HG03060 (cell line): ENCODE measurements at regions not wholly inside any gene's neighbourhood (a gene's known extent, or its start where the extent isn't known, plus 50 kb on each side); places are given as distances from the start of the nearest gene placed in this dataset.

Experiments
- ATAC-seq: cut with Tn5 transposase; IDR thresholded peaks from one replicate; pipeline ENCODE4 v1.9.1; 2021; ENCODE audit warnings: low read depth, moderate number of reproducible peaks; ENCODE audit not compliant: unreplicated experiment

DNA sequence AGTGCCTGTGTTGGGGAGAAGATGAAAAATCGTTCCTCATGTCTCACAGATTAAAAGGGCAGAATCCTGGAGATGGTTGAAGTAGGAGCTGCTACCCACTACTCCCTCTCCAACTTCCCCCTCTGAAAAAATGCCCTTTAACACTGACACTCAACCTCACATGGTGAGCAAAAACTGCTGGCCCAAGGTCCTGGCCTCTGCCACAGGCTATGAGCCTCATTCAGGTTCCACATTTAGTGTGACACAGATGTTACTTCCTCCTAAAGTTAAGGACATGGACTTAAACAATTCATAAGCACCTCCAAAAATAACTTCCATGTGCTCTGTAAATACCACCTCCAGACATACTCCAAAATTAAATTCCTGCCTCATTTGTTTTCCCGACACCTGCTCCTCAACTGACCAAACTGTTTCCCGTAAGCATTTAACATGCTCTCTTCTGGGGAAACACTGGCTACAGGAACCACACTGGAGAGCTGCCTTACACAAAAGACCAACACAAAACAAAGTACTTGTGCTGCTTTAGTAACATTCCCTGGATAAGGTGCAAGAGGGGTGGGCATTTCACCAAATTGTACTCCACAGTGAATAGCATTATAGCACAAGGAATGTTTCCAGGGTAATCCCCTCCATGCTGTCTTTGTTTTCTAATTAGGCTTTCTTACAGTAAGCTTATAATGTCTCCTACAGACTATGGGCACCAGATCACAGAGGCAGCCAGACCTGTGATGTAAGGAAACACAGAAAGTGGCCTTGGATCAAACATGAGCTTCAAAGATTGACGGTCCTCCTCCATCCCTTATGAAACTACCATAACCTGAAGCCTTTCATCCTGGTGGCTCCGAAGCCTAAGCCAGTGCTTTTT, 57.0 kb downstream of the PHLDA1 start:
- no peak for ATAC-seq

DNA sequence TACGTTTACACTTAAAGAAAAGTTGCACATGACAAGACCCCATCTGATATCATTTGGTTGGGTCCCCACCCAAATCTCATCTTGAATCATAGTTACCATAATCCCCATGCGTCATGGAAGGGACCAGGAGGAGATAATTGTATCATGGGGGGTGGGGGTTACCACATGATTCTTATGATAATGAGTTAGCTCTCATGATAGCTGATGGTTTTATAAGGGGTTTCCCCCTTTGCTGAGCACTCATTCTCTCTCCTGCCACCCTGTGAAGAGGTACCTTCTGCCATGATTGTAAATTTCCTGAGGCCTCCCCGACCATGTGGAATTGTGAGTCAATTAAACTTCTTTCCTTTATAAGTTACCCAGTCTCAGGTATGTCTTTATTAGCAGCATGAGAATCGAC, 60.3 kb downstream of the PHLDA1 start:
- ATAC-seq, result no peak

- no peak for ATAC-seq
These were observed 61.3 kb downstream of the PHLDA1 start for GRCh38 chr12:75970310-75970709.

GRCh38 chr12:75969768-75970167, 61.8 kb downstream of the PHLDA1 start:
- ATAC-seq, result no peak

DNA sequence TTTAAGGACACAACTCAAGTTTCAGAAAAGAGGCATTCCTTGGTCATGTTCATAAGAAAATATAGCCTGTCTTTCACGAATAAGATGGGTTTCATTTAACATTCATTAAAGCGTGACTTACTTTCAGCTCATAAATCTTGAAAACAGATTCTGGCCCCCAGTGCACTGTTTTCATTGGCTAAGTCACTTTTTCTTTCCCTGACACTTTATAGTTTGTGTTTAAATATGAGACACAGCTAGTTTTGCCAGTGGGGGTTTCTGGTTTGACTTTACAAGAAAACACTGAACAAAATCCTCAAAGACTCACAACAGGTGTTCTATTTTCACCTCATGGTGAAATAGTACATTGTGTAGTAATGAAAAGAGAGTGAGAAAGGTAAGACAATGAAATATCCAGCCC, 65.9 kb downstream of the PHLDA1 start:
- no peak for ATAC-seq

DNA sequence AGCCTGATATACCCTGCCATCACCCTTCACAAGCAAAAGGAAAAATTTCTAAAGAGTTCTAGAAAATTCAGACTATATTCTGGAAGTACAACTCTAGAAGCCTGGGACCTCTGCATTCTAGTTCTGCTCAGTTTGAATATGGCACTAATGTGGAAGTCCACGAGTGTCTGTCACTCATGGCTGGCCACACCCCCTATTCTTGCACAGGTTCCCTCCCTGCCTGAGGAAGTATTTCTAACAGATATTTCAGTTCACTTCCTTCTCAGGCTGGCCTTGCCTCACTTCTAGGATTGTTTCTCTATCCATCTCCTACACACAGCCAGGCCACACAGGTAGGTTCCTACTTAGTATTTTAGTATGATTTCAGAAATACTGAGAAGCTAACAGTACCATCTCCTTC, 67.4 kb downstream of the PHLDA1 start:
- ATAC-seq, result no peak

DNA sequence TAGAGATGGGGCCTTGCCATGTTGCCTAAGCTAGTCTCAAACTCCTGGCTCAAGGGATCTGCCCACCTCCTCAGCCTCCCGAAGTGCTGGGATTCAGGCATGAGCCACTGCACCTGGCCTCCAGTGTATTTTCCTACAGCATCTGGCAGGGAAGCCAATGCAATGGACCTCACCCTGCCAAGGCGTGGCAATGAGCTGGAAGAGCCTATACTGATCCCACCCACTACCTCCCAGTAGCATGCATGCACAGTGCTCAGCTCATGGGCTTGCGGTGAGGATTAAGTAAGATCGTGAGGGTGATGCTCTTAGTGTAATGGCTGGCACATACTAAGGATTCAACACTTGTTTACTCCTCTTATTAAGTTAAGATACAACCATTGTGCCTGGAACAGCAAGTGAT, 69.7 kb downstream of the PHLDA1 start:
- no peak for ATAC-seq

DNA sequence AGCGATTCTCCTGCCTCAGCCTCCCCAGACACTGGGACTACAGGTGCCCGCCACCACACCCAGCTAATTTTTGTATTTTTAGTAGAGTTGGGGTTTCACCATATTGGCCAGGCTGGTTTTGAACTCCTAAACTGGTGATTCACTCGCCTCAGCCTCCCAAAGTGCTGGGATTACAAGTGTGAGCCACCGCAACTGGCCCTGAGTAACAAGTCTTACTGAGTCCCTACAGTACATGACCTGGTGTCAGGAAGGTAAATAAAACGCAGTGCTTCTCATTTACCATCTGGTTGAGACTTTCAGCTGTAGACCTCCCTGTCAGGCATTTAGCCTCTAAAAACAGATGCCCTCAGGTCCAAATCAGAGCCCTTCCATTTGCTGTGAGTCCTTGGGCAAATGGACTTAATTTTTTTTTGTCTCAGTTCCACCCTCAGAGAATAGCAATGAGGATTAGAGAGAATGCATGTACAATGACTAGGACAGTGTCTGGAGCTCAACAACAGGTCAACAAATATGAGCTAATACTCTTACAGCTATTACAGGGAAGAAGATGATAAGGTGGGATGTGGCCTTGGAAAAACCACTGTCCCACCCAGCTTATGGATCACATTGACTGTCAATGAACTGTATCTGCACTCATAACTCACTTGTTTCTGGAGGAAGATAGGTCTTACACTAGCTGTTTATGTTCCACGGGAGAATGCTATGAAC, 70.5 kb downstream of the PHLDA1 start:
- no peak for ATAC-seq

DNA sequence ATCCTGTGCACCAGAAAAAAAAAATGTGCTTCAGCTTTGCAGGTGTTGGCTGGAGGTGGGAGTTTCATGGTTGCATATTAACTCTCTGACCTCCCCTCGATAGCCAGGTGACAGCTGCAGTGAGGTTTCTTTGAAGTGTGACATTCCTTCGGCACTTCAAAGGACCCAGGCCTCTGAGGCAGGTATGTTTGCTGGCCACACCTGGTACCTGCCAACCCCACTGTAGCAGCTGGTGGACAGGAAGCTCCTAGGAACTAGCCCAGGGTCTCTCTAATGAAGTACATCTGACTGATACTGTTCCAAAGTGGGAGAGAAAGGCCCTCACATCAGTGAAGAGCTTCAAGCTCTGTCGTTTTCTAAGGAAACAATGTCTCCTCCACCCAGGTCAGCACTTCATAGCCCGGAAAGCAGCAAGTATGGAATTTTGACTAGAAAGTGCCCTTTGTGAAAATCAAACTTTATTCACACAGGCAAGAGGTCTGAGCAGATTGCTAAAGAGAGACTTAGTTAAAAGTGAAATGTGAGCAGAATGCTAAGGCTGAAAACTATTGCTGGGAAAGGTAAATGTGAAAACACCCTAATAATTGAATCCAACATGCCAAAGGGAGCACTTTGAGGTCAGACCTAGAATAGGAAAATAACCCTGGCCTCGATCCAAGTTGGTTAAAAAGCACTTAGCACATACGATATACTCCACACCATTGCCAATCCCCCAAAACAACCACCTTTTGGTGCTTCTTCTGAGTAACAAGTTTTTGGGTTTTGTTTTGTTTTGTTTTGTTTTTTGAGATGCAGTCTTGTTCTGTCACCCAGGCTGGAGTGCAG, 71.3 kb downstream of the PHLDA1 start:
- ATAC-seq, result no peak

GRCh38 chr12:75959506-75959905, 72.1 kb downstream of the PHLDA1 start:
- no peak for ATAC-seq

DNA sequence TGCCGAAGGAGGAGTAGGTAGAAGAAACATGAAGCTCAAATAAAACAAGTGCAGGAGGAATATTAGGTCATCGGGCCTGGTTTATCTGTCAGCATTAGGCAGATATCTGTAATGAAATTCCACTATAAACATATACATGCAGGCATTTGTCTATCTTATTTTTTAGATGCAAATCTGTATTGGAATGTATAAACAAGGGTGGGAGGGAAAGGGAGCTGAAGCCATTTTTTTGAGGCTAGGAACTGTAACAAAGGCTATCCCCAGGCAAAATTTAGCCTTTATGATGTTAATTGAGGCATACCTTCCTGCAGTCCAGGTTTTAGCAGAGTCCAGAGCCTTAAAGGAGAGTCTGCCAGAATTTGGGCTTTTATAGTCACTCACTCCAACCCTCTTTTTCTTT, 72.5 kb downstream of the PHLDA1 start:
- ATAC-seq, result no peak

- ATAC-seq, result no peak
These were observed 76.3 kb downstream of the PHLDA1 start for GRCh38 chr12:75955251-75955650.

- no peak for ATAC-seq
These were observed 76.8 kb downstream of the PHLDA1 start for GRCh38 chr12:75954749-75955148.

DNA sequence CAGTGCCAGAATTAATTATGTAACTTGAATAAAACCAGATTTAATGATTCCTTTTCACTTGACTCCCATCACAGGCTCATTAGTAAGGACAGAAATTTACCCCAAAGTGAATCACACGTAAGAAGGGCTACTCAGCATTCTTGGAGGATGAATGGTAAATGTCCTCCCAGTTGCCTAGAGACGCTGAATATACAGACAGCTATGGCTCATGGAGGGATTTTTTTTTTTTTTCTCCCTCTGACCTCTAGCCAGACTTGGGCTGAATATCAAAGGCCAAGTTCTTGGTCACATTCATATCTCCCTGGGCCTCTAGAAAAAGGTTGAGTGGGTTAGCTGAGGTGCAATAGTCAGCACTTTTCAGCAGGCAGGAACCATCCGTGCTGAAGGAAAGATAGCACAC, 77.5 kb downstream of the PHLDA1 start:
- ATAC-seq, result no peak

DNA sequence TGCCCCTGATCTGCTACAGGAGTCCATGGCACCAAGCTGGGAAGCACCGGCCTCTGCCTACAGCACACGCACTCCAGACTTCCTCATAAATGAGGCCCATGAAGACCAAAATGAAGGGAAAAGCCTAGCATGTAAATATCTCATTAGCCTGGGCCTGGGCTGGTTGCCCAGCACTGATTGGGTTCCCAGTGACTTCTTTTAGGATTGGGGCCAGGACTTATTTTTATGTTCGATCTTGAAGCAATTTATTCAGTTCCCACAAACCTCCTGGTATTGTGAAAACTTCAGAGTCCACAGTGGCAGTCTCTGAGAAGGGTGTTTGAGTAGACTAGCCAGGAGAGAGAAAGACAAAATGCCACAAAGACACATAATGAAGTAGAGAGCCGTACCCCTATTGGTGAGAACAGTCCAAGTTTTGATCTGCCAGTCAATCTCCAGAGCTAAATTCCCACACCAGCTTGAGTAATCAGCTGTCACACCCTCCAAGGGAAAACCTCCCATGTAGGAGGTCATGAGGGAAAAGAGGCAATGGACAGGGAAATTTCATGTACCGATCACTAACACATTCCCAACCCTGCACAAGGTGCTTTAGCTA, 78.2 kb downstream of the PHLDA1 start:
- ATAC-seq, result no peak

DNA sequence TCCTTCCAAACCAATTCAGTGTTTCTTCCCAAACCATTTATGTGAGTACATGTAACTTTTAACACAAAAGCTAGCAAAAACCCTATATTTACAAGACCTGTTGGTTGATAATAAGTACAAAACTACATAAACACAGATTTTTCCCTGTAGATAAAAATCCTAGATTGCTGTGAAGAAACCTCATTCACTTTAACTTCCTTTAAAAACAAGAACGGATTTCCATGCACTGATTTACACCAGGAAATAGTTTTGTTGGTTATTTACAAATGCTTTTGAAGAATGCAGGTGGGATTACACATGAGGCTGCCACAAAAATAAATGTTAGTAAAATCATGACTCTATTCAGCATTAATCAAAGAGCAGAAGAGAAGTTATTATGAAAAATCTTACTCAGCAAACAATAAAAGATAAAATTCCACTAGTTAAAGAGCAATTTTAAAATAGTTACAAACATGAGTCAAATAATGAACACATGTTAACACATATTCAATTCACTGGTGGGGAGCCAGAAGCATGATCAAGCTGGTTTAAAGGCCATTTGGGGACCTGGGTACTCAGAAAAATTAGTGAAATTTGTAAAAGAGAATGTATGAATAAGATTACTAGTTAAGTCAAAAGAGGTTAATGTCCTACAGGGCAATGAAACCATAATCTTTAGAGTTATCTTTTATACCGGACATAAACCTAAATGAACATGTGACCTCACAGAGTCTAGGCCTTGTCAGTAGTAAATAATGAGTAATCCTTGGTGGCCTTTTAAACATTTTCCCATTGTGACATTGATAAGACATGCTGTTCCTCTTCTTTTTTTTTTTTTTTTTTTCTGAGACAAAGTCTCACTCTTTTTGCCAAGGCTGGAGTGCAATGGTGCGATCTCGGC, 79.9 kb downstream of the PHLDA1 start:
- no peak for ATAC-seq

DNA sequence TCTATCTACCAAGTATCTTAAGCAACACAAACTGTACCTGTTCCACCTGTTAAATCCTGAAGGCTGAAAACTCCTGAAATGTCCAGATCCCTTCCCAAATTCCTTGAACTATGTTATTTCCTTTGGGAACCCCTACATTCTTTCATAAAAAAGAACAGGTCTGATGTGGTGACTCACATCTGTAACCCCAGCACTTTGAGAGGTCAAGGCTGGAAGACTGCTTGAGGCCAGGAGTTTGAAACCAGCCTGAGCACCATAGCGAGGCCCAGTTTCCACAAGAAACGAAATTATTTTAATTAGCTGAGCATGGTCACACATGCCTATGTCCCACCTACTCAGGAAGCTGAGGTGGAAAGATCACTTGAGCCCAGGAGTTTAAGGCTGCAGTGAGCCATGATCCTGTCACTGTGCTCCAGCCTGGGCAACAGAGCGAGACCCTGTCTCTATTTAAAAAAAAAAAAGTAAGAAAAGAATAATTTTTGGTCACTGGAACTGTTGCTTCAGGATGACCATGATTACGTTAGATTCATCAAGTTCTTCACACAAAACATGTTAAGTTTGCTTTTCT, 84.3 kb downstream of the PHLDA1 start:
- no peak for ATAC-seq

DNA sequence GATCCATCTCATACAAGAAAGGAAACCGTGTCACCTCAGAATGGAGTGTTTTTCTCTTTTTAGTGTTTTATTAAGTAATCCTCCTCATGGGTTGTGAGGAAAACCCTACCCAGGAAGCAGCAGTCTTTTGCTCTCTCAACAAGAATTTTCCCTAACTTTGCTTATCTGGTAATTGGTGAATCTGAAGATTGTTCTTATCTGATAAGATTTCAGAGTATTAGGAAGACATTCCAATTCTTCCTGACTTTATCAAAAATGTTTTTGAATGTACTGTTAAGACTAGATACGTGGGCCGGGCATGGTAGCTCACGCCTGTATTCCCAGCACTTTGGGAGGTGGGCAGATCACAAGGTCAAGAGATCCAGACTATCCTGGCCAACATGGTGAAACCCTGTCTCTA, 86.0 kb downstream of the PHLDA1 start:
- no peak for ATAC-seq

GRCh38 chr12:75944905-75945432, 86.6 kb downstream of the PHLDA1 start:
- no peak for ATAC-seq
